Keratinocyte (primary cell): ENCODE measurements at regions not wholly inside any gene's neighbourhood (a gene's known extent, or its start where the extent isn't known, plus 50 kb on each side); places are given as distances from the start of the nearest gene placed in this dataset.

Experiments used
- EZH2 ChIP-seq: IDR thresholded peaks from one replicate; pipeline ENCODE4 v1.6.1; 2012; ENCODE audit warnings: inconsistent platforms, mild to moderate bottlenecking, low read length, moderate library complexity
- TF ChIP-seq, protein P1 (sequence below), 3 experiments: IDR thresholded peaks in 1 of 3; conservative IDR thresholded peaks in 1 of 3; optimal IDR thresholded peaks in 1 of 3; 2 replicates in 2 of 3; 3 replicates in 1 of 3; pipeline versions ENCODE3 to v1.5.1; 2011; ENCODE audit warnings: low read length in 3 of 3, mild to moderate bottlenecking in 3 of 3, moderate library complexity in 2 of 3, control low read depth in 1 of 3, inconsistent platforms in 1 of 3; ENCODE audit not compliant: insufficient read depth in 2 of 3; ENCODE audit errors: extremely low read depth in 1 of 3

DNA sequence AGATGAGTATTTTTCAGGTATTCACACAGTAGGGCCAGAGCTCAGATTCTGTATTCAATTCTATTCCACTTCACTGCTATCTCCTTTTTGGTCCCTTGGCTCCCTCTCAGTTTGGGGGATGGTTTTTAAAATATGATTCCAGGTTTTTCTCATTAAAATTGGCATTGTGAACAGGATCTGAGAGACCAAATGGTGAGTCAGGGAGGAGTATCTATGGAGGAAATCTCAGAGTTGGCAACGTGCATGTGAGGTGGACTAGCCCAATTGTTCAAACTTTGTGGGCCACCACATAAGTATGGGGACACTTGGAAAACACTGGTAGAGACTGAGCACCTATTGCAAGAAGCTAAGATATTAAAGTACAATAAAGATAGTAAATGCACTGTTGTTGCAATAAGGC lies 53.9 kb upstream of the TTC14 start:
- TF ChIP-seq, protein P1, sequence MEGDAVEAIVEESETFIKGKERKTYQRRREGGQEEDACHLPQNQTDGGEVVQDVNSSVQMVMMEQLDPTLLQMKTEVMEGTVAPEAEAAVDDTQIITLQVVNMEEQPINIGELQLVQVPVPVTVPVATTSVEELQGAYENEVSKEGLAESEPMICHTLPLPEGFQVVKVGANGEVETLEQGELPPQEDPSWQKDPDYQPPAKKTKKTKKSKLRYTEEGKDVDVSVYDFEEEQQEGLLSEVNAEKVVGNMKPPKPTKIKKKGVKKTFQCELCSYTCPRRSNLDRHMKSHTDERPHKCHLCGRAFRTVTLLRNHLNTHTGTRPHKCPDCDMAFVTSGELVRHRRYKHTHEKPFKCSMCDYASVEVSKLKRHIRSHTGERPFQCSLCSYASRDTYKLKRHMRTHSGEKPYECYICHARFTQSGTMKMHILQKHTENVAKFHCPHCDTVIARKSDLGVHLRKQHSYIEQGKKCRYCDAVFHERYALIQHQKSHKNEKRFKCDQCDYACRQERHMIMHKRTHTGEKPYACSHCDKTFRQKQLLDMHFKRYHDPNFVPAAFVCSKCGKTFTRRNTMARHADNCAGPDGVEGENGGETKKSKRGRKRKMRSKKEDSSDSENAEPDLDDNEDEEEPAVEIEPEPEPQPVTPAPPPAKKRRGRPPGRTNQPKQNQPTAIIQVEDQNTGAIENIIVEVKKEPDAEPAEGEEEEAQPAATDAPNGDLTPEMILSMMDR (optimal IDR thresholded peaks at IDR 0.05 in 1 of 3, IDR thresholded peaks at IDR 0.05 in 1 of 3, conservative IDR thresholded peaks at IDR 0.05 in 1 of 3; ENCODE audit: extremely low read depth in 1 of 3, insufficient read depth in 2 of 3, low read length in 3 of 3), result no peak
- TF ChIP-seq EZH2, result no peak
